22Rv1 (cell line): ENCODE measurements at regions not wholly inside any gene's neighbourhood (a gene's known extent, or its start where the extent isn't known, plus 50 kb on each side); places are given as distances from the start of the nearest gene placed in this dataset.
"Not testable (repeated sequence)": the region's sequence is repeated elsewhere in the genome, so short reads cannot be mapped to it uniquely, and the experiment has no call there.

Experiments used
- CTCF ChIP-seq: fragments of 450-650 bp; IDR thresholded peaks from 2 replicates; pipeline ENCODE4 v1.5.1; 2017; ENCODE audit warnings: mild to moderate bottlenecking
- ZFX ChIP-seq: fragments of 450-650 bp; IDR thresholded peaks from 2 replicates; pipeline ENCODE4 v1.6.1; 2017; ENCODE audit warnings: antibody characterized with exemption, borderline replicate concordance

DNA sequence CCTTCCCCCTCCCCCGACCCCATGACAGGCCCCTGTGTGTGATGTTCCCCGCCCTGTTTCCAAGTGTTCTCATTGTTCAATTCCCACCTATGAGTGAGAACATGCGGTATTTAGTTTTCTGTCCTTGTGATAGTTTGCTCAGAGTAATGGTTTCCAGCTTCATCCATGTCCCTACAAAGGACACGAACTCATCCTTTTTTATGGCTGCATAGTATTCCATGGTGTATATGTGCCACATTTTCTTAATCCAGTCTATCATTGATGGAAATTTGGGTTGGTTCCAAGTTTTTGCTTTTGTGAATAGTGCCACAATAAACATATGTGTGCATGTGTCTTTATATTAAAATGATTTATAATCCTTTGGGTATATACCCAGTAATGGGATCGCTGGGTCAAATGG lies 184.4 kb upstream of the TNFAIP3 start:
- TF ChIP-seq CTCF, ZFX: not testable (repeated sequence)
